ENCODE measurements at regions not wholly inside any gene's neighbourhood (a gene's known extent, or its start where the extent isn't known, plus 50 kb on each side); places are given as distances from the start of the nearest gene placed in this dataset.

- no peak for DNase-seq (ENCODE audit: low spot score)
These were observed 51.7 kb upstream of the RCN1 start for GRCh38 chr11:32039149-32039548.

DNA sequence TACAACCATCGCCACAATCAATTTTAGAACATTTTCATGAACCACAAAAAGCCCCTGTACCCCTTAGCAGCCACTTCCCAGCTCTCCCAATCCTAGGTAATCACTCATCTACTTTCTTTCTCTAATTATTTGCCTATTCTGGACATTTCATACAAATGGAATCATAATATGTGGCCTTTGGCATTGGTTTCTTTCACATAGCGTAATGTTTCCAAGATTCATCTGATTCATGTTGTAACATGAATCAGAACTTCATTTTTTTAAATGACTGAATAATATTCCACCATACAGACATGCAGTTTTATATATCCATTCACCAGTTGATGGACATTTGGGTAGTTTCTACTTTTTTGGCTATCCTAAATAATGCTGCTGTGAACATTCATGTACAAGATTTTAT is 56.2 kb upstream of the RCN1 start:
- no peak for DNase-seq (ENCODE audit: low spot score)

DNA sequence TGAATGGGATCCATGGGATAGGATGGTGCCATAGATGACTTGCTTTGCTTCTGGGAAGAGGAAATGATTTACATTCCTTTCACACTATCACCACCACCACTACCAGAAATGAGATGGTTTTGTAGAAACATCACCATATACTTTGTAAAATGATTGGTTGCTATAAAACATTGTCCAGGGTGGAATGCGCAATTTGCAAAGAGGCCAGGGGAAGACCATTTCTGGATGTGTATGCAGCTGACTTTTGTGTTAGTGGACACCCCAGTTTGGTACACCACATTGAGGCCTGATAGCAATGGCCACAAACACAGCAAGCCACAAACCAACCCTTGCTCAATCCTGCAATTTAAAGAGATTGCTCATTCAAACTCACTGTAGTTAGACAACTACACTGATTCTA is 56.7 kb upstream of the RCN1 start:
- DNase-seq (ENCODE audit: low spot score): no peak

GRCh38 chr11:32033491-32033890 is 57.4 kb upstream of the RCN1 start:
- DNase-seq (ENCODE audit: low spot score): no peak

DNA sequence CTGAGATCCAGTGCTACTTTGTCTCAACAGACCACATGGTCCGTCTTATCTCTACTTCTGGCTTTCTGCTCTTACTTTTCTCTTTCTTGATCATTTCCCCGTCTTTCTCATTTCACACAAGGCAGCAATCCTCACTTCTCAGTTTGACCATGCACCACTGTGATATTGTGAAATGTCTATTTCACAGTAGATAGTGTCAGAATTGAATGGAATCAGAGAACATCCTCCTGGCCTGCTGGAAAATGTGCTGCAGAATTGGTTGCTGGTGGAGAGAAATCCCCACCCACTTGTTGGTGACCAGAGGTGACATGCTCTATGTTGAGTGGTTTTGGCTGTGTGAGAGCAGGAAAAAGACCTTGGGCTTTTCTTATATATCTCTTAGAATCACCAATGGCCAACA is 57.8 kb upstream of the RCN1 start:
- DNase-seq (ENCODE audit: low spot score): no peak

GRCh38 chr11:32032478-32032877 is 58.4 kb upstream of the RCN1 start:
- no peak for DNase-seq (ENCODE audit: low spot score)

- DNase-seq (ENCODE audit: low spot score): no peak
These were observed 58.8 kb upstream of the RCN1 start for GRCh38 chr11:32032052-32032451.

- no peak for DNase-seq (ENCODE audit: low spot score)
These were observed 59.9 kb upstream of the RCN1 start for GRCh38 chr11:32030875-32031503.

- no peak for DNase-seq (ENCODE audit: low spot score)
These were observed 61.2 kb upstream of the RCN1 start for GRCh38 chr11:32029721-32030120.

DNA sequence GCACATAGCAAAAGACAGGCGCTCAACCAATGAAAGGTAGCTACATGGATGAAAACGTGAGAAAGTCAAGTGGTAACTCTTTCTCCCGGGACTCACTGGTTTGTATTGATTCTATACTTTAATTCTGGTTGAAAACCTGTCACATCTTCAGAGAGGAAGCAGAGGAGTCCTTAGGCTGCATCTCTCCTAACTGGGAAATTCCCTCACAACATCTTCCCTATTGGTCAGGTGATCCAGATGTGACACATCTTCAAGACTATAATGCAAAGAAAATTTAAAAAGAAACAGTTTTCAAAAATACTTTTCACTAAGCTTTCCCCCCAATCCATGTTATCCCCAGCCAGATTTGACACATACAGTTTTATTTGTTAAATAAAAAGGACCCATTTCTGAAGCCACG is 62.7 kb upstream of the RCN1 start:
- DNase-seq (ENCODE audit: low spot score): no peak

- DNase-seq (ENCODE audit: low spot score): no peak
These were observed 64.1 kb upstream of the RCN1 start for GRCh38 chr11:32026766-32027165.

DNA sequence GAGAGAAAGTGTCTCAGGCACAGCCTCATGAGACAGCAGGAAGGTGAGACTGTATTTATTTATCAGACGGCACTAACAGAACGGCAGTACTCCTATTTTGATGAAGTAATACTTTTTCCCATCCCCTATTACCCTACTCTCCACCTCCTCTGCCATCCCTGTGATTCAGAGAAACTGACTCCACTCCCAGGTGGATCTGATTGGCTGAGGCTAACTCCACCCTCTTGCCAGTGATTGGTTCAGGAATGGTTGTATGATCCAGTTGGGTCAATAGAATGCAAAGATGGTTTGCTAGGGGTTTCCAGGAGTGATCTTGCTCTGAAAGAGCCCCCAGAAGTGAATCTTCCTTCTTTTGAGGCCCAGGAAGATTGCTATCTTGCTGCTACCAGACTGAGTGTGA is 65.9 kb upstream of the RCN1 start:
- no peak for DNase-seq (ENCODE audit: low spot score)

DNA sequence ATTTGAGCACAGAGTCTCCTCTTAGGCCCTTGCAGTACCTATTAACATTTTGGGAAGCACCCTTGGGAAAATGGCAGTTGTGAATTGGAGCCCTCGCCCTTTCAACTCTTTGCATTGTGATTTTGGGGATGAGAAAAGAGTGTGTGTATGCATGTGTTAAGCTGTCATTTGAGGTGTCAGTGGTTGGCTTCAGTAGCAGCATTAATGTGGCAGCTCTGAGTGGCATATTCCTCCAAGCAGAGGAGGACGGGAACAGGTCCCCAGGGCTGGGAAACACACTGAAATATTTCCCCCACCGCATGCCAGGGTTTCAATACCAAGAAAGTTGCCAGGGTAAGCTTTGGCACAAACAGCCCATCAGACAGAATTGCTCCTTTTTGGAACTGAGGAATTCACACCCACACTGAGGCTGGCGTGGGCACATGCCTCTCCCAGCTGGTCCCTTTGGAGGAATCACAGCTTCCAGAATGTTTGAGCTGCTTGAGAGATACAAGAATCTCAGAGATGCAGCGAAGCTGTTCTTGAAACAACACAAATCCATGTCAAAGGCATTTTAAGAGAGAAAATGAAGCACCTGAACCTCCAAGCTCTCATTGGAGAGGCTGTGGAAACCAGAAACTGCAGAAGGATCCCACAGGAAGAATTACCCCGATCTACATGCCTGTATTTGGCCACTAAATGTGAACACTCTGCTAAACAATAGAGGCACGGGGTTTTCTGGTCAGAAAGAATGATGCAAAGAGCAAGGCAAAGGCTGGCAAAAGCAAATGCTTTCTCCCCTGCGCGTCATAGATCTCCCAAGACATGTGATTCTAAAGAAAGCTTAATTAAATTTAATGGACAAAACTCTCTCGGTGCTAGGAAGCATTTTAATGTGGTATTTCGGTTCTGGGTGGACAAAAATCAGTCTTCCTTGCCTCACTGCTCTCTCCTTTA is 67.2 kb upstream of the RCN1 start:
- DNase-seq (ENCODE audit: low spot score): no peak

DNA sequence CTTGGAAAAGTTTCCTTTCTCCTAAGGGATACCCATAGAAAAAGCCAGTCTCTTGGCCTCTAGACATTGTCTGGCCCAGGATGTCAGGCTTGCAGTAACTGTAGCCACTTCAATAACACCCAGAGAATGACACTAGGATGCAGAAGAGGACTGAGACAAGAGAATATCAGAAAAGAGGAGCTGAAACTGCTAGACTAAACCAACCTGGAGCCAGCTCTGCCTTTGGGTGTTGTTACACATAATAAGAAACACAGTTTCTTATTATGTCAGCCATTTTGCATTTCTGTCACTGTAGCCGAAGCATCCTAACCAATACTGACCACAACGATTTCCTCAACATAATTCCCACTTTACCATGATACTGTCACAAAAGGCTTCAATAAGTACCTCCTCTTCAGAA is 72.2 kb upstream of the RCN1 start:
- DNase-seq (ENCODE audit: low spot score): no peak

DNA sequence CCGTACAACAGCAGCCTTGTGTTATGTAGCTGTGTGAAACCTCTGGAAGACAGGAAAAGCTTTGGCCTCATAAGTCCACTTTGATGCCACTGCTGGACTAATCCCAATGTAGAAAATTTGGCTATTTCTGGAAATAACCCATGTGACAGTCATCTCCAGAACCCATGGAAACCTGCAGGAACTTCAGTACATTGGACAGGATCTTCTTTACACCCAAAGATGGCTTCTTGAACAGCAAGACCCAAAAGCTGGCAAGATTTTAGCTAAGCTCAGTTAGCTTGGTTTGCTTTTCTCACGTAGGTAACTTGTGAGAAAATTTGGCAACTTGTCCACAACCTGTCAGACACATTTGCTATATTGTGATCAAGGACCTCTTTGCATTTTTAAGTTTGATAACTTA is 74.8 kb upstream of the RCN1 start:
- no peak for DNase-seq (ENCODE audit: low spot score)

DNA sequence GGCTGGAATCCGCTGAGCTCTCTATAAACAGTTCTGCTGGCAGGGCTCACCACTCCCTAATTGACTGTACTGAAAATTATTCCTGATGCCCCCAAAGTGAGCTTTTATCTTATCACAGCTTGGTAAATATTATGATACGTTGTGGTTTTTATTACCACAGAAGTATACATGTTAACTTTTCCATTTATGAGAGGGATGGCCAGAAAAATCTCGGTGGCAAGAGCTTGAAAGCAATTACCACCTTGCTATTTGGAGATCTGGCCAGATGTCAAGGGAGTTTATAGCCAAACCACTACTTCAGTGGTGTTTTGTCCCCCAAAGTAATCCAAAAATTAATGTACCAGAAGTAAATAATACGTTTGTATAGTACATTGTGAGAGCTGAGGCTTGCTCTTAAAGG is 75.4 kb upstream of the RCN1 start:
- no peak for DNase-seq (ENCODE audit: low spot score)

- no peak for DNase-seq (ENCODE audit: low spot score)
These were observed 77.3 kb upstream of the RCN1 start for GRCh38 chr11:32013603-32014002.

GRCh38 chr11:32012049-32012448 is 78.8 kb upstream of the RCN1 start:
- DNase-seq (ENCODE audit: low spot score): no peak

DNA sequence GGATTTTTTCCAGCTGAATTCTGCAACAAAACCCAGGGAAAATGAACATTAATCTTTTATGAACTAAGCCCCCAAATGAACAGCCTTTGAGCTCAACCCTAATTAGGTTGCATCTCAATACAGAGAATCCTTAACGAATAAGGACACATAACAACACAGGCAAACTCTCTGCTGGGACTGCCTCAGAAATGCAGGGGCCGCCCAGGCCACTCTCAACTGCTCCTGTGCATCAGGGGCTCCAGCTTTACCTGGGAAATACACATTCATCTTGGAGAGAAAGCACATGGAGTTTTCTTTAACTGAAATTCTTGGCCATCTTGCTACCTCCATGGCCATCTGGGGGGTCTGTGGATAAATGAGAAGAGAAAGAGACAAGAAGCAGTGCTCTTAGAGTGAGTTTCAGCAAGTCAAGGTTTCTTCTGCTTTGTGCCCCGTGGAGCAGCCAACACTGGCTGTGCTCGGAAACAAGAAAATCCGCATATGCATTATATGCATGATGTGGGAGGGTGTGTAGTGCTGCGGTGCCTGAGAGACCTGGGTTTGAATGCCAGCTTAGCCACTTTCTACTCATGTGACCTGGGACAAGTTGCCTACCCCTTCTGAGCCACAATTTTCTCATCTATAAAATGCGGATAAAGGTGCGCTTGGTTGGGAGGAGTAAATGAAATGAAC is 81.9 kb upstream of the RCN1 start:
- no peak for DNase-seq (ENCODE audit: low spot score)

DNA sequence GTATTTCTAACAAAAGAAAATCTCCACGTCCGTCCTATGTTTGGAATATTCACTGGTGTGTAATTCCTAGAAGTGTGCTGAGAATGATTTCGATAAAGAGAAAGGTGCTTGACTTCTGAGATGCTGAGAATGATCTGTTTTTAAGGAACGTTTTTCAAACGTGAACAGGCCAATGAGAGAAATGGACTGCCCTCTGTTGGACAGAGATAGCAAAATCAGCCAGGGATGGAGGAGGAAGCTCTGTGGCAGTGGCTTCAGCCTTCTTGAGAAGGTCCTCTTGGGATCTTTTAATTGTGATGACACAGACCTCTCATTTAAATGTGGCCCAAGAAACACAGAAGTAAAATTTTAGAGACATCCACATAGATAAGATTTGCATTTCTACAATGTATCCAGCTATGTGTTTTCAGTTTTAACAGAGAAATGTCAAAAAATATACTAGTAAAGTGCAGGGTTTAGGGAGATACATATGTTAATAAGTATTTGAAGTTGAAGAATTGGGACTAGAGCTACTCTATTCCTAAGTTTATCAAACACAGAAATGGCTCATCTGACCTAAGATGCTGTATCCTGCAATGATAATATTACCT is 84.0 kb upstream of the RCN1 start:
- peak; percentile 34 for DNase-seq (ENCODE audit: low spot score)

GRCh38 chr11:32005786-32006416 is 85.0 kb upstream of the RCN1 start:
- no peak for DNase-seq (ENCODE audit: low spot score)

GRCh38 chr11:32003335-32003734 is 87.5 kb upstream of the RCN1 start:
- DNase-seq (ENCODE audit: low spot score): no peak
